ENCODE measurements at regions not wholly inside any gene's neighbourhood (a gene's known extent, or its start where the extent isn't known, plus 50 kb on each side); places are given as distances from the start of the nearest gene placed in this dataset.

- TF ChIP-seq, protein P1, sequence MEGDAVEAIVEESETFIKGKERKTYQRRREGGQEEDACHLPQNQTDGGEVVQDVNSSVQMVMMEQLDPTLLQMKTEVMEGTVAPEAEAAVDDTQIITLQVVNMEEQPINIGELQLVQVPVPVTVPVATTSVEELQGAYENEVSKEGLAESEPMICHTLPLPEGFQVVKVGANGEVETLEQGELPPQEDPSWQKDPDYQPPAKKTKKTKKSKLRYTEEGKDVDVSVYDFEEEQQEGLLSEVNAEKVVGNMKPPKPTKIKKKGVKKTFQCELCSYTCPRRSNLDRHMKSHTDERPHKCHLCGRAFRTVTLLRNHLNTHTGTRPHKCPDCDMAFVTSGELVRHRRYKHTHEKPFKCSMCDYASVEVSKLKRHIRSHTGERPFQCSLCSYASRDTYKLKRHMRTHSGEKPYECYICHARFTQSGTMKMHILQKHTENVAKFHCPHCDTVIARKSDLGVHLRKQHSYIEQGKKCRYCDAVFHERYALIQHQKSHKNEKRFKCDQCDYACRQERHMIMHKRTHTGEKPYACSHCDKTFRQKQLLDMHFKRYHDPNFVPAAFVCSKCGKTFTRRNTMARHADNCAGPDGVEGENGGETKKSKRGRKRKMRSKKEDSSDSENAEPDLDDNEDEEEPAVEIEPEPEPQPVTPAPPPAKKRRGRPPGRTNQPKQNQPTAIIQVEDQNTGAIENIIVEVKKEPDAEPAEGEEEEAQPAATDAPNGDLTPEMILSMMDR (conservative IDR thresholded peaks at IDR 0.05; ENCODE audit: low read length) = no peak
- TF ChIP-seq EZH2phosphoT487 (IDR thresholded peaks at IDR 0.05; ENCODE audit: borderline replicate concordance) = no peak
Observed at GRCh38 chr1:219826290-219826689, 102.1 kb downstream of the SLC30A10 start.
